ENCODE measurements at regions not wholly inside any gene's neighbourhood (a gene's known extent, or its start where the extent isn't known, plus 50 kb on each side); places are given as distances from the start of the nearest gene placed in this dataset.

- no peak overlapping the region for H4K91ac ChIP-seq (ENCODE audit: insufficient read length, low read depth, low read length)
- no peak overlapping the region for H3K18ac ChIP-seq (ENCODE audit: insufficient read length, low read depth, low read length)
- no peak overlapping the region for H3K56ac ChIP-seq (ENCODE audit: insufficient read length, low read depth, low read length)
- H3K23me2 ChIP-seq (ENCODE audit: insufficient read length, low read depth, low read length, poor library complexity, severe bottlenecking), result no peaks in the 10 kb centered on the region
- DNase-seq, result no peak
- no peak overlapping the region for H2BK20ac ChIP-seq (ENCODE audit: low read depth, low read length, poor library complexity, severe bottlenecking)
- TF ChIP-seq CTCF (conservative IDR thresholded peaks at IDR 0.05), result no peak
- Mint-ChIP-seq H3K9me3 (0 out of 5 replicates have a peak, but pooled peaks cover 0 to 2% of the 10 kb centered on the region in 2 experiments), H3K27ac (no peak overlapping the region; a peak in 1 of 7 replicates), H3K27me3 (ENCODE audit: low read depth) (no peaks in the 10 kb centered on the region; the same call in 1 of the 2 replicates), H3K4me1 (peaks cover 18 to 25% of the 10 kb centered on the region in 2 experiments), H3K4me3 (no peak overlapping the region), H3K36me3 (ENCODE audit: insufficient read depth in 1 of 3, low read depth in 3 of 3) (no peaks in the 10 kb centered on the region)
- no peak overlapping the region for H3K27ac ChIP-seq (ENCODE audit: insufficient read length, low read depth, low read length)
- no peak overlapping the region for H2BK120ac ChIP-seq (ENCODE audit: low read depth, low read length, poor library complexity, severe bottlenecking)
- no peak overlapping the region for H3K23ac ChIP-seq (ENCODE audit: insufficient read length, low read depth, low read length)
- H2AFZ ChIP-seq (ENCODE audit: low read length), result no peak overlapping the region
- no peak overlapping the region for H3K4me2 ChIP-seq (ENCODE audit: insufficient read depth, insufficient read length, low read length)
- no peak overlapping the region for H2BK15ac ChIP-seq (ENCODE audit: low read depth, low read length)
- no peak overlapping the region for H4K8ac ChIP-seq (replicated peaks; ENCODE audit: insufficient read length, low read depth, low read length)
- no peaks in the 10 kb centered on the region for H4K20me1 ChIP-seq (ENCODE audit: control insufficient read depth, insufficient read depth, insufficient read length)
- no peaks in the 10 kb centered on the region for H3K79me1 ChIP-seq (ENCODE audit: insufficient read depth, low read depth, low read length, poor library complexity, severe bottlenecking)
- no peak overlapping the region for H4K5ac ChIP-seq (ENCODE audit: insufficient read length, low read depth, low read length)
- no peak overlapping the region for H3K4ac ChIP-seq (ENCODE audit: low read depth, low read length)
- no peaks in the 10 kb centered on the region for H3K27me3 ChIP-seq (ENCODE audit: insufficient read depth, low read length)
- no peak overlapping the region for H3K9ac ChIP-seq (ENCODE audit: extremely low read depth, insufficient read length, low read length)
- no peaks in the 10 kb centered on the region for H3K9me3 ChIP-seq (ENCODE audit: control insufficient read depth, low read depth, low read length)
- H2BK5ac ChIP-seq (ENCODE audit: insufficient read length, low read length), result no peak overlapping the region
- H3K4me1 ChIP-seq (ENCODE audit: insufficient read depth, low read length), result peaks cover 4% of the 10 kb centered on the region; the same call in 1 of the 2 replicates
- no peaks in the 10 kb centered on the region for H3K79me2 ChIP-seq (ENCODE audit: insufficient read depth, low read length)
- no peak overlapping the region for H2BK12ac ChIP-seq (ENCODE audit: insufficient read length, low read depth, low read length)
- H3K14ac ChIP-seq (ENCODE audit: insufficient read depth, low read length), result no peak overlapping the region
- no CpG with 5 or more reads among the region's 7 CpGs for WGBS (ENCODE audit: extremely low coverage, insufficient read length, low lambda C conversion rate)
- H3T11ph ChIP-seq (ENCODE audit: low read length), result no peak overlapping the region
- H2AK5ac ChIP-seq (ENCODE audit: insufficient read length, low read length), result no peak overlapping the region
Observed at GRCh38 chr1:116309090-116309870, 63.8 kb upstream of the ATP1A1 start.
